ENCODE measurements at regions not wholly inside any gene's neighbourhood (a gene's known extent, or its start where the extent isn't known, plus 50 kb on each side); places are given as distances from the start of the nearest gene placed in this dataset.
"Not testable (repeated sequence)": the region's sequence is repeated elsewhere in the genome, so short reads cannot be mapped to it uniquely, and the experiment has no call there.

DNA sequence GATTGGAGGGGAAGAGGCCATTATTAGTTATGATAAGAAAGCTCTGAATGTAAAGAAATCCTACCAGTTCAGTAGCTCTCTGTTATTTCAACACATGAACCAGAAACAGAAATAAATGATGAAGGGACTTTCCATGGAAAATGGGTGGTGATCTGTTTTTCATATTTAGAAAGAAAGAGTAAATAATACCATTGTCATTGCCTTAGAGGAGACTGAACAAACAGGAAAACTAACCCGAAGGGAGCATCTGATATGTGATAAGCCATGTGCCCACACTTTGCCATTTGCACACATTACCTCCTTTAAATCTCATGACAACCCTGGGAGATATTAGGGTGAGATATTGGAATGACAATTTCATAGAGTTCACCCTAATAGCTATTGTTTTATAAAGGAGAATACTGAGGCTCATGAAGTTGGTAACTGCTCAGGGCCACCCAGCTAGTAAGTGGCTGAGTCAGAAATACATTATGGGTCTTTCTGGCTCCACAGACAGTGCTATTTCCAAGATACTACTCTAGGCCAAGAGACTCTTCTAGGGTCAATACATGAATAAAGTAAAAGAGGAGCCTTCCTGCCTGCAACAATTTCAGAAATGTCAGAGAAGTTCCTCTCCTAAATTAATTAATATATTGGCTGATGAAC is 111.0 kb upstream of the SLIT3 start:
- DNase-seq, result no peak

DNA sequence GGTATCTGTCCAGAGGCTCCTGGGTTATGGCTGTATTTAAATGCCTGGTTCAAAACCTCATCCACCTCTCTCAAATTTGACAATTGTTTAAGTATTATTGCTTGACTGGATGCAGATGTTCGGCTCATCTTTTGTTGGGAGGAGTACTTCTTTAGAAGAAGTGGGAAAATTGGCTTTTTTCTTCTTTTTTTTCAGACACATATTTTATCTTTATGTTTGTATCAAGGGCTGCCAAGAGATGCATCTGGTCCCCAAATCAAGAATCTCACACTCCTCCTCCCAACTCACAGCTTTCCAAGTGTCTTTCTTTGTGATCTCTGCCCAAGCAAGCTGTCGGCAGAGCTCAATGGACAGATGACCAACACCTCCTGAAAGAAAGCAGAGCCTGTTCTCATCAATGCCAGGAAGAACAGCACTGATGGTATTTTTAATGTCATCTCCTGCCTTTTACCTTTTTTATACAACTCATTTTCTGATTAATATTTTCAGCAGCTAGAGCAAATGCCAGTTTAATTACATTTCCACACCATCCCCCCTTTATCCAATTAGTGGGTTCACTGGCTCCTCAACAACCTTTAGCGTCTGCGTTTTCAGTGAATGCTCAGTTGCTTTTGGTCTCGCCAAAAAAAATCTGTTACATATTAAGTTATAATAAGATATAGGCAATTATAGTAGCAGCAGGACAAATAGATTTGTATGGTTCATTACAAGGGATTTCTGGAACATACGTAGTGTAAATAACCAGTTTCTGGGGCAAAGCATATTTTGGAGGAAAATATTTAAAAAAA is 110.3 kb upstream of the SLIT3 start:
- DNase-seq, result no peak

DNA sequence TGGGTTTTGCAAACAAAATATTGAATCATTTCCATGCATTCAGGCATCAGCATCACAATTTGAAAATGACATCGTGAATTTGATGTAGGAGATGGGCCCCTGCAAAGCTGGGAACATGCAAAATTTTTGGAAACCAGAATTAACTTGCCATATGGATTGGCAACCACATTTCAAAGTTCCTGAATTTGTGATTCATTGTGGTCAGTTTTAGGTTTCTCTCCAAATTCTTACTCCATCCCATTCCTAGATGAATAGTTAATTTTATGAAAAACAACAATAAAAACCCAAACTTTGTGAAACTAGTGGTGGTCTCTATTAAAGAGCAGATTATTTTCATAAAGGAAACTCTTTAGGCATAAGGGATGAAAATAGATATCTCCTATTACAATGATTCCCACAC is 107.8 kb upstream of the SLIT3 start:
- DNase-seq, result no peak

DNA sequence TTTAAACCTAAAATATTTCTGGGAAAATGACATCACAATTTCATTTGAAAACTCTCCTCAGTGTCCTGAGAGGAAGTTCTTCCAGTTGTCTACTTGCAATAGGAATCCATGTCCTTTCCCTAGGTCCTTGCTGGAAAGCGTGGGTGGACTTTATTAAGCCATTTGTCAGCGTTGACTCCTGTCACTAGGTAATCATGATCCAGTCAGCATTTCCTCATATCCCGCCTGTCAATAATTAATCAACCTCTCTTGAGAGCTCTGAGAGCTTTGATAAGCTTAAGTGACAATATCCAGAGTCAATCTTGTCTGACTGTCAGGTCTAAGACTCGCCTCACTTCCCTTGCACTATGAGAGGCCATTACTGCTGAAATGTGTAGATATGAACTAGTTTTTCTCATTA is 107.2 kb upstream of the SLIT3 start:
- DNase-seq, result no peak

DNA sequence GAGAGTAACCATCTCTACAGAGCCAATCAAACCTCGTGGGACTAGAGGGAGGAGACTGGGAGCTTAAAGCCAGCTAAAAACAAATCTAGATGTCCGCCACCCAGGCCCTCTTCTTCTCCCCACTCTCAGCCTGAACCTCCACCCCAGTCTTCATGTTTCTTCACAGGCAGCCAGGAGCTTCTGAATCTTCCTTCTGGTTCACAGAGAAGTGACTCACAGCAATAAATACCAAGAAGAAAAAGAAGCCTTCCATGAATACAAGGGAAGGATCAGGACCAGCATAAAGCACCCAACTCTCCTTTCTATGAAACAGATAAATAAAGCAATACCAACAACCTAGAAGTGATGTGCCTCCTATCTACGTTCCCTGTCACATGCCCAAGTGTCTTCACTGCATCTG is 103.3 kb upstream of the SLIT3 start:
- DNase-seq, result no peak

- no peak for DNase-seq
Measured at GRCh38 chr5:169398515-169398914, 97.6 kb upstream of the SLIT3 start.

GRCh38 chr5:169395136-169395535 is 94.2 kb upstream of the SLIT3 start:
- no peak for DNase-seq

DNA sequence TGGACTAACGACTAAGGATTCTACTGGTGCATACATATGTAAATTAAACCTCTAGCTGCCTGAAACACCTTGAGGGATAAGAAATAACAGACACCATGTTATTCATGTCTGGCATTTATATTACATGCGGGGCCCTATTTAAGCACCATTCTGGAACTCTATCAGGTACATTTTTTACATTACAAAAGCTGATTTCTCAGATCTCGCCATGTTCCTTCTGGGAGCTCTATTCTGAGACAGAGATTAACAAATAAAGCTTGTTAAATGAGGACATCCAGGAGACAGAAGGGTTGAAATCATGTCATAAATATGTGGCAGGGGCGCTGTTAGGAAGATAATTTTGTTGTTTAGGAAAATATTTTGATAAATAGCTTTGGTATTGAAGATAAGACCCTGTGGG is 93.4 kb upstream of the SLIT3 start:
- DNase-seq, result no peak

- DNase-seq, result no peak
Measured at GRCh38 chr5:169393907-169394306, 93.0 kb upstream of the SLIT3 start.

DNA sequence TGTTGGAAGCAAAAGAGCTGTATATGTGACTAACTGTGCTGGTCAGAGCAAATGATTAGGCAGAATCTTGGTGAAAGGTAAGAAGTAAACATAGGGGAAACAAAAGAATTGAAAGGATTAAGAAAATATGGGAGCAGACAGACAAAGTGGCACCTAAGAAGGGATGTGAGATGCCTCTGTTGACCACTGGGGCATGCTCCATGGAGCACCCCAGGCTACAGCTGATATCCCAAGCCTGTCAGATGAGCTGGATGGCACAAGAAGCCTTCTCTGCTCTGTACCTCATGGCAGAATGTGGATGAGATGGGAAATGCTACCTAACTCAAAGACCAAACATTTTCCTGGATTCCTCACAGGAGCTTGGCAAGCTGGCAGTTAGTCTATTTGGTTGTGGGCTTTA is 89.3 kb upstream of the SLIT3 start:
- DNase-seq, result no peak

DNA sequence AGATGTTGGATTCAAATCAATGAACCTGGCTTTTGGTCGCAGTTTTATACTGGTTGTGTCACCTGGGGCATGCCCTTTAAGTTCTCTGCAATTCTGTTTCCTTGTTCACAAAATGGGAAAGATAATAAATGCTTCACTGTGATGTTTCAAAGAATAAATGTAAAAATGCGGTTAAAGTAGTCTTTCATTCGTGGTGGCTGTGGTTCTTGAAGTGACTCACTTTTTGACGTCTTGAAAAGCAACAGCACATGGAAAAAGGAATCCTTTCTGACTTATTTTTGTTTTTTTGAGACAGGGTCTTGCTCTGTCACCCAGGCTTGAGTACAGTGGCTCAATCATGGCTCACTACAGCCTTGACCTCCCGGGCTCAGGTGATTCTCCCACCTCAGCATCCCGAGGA is 88.4 kb upstream of the SLIT3 start:
- no peak for DNase-seq

DNA sequence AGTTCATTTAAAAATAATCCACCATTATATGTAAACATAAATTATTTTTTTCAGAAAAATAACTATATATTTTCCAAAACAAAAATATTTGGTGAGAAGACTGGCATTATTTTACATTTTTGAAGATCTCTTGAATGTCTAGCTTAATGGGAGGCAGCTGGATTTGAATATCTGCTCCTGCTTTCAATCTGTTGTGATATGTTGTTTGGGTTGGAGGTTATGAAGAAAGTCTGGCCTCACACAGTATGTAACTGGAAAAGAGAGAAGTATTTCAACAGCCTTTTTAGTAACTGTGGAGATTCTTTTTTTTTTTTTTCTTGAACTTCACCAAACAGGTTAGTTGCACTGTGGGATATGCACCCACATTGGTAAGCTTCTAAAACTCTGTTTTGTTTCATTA is 84.7 kb upstream of the SLIT3 start:
- DNase-seq, result no peak

- no peak for DNase-seq
Measured at GRCh38 chr5:169384661-169385060, 83.7 kb upstream of the SLIT3 start.

DNA sequence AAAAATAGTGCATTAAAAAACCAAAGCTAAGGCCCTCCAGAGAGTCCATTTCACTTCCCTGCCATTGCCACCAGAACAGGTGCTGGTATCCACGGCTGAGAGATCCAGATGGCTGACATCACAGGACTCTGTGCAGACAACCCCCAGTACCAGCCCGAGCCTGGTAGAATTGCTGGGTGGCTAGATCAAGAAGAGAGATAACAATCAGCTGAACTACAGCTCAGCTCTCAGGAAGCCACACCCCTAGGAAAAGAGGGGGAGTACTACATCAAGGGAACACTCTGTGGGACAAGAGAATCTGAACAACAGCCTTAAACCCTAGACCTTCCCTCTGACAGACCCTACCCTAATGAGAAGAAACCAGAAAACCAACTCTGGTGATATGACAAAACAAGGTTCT is 73.8 kb upstream of the SLIT3 start:
- DNase-seq, result no peak

- no peak for DNase-seq
Measured at GRCh38 chr5:169374111-169374510, 73.2 kb upstream of the SLIT3 start.

GRCh38 chr5:169371801-169372200 is 70.9 kb upstream of the SLIT3 start:
- DNase-seq, result not testable (repeated sequence)

GRCh38 chr5:169369130-169369529 is 68.2 kb upstream of the SLIT3 start:
- no peak for DNase-seq

DNA sequence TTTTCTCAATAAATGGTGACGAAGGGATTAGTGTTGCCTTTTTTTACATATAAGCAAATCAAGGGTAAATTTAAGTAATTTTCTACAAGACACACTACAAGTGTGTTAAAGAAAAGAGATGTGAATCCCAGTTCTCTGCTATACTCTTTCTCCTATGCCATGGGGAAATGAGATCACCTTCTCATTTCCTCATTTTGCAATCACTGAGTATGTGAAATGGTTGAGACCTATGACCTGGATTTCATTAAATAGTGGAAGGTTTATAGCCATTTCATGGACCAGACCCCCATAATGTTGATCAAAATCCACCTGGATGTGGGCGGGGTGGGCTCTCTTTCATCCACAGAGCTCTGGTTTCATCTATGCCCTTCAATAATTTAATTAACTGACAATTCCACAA is 66.9 kb upstream of the SLIT3 start:
- no peak for DNase-seq

- no peak for DNase-seq
Measured at GRCh38 chr5:169357291-169357690, 56.4 kb upstream of the SLIT3 start.

DNA sequence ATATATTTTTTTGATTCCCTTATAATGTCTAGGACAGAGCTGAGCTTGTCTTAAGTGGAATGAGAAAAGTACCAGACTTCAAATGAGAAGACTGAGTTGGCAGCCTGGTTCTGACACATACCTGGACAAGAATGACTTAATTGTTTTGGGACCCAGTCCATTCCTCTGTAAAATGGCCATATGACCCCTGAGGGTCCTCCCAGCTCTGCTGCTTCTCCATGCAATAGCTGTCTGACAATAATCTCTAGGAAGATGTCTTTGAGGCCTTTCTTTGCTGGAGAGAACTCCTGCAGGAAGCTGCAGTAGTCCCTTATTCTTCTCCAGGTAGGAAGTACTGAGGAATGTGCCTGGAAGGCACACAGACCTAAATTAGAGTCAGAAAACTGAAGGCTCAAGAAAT is 55.9 kb upstream of the SLIT3 start:
- no peak for DNase-seq

- no peak for DNase-seq
Measured at GRCh38 chr5:169356181-169356580, 55.2 kb upstream of the SLIT3 start.

DNA sequence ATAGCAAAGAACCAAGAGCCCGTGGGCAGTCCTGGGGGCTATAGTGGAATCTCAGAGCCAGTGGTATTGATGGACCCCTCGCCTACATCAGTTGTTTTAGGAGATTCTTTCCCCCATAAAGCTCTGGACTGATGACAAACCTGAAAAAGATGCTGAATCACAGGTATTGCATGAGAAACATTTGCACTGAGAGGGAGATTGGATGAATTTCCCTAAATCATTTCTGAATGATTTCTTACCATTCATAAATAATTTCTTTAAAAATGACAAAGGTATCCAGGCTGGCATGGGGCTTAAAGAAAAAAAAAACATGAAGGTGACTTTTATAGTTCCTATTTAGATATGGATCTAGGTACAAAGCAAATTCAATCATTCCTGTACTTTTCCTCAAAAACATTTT is 54.0 kb upstream of the SLIT3 start:
- no peak for DNase-seq

DNA sequence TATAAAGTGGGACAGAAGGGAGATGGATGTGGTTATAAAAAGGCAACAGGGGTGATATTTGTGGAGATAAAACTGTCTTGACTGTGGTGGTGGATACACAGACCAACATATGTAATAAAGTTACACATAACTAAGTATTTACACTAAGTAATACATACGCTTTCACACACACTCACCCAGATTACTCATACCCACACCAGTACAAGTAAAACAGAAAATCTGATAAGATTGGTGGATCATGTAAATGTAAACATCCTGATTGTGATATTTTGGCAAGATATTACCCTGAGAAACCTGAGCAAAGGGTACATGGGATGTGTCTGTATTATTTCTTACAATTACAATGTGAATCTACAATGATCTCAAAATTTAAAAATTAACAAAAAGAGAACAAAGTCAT is 53.3 kb upstream of the SLIT3 start:
- no peak for DNase-seq

DNA sequence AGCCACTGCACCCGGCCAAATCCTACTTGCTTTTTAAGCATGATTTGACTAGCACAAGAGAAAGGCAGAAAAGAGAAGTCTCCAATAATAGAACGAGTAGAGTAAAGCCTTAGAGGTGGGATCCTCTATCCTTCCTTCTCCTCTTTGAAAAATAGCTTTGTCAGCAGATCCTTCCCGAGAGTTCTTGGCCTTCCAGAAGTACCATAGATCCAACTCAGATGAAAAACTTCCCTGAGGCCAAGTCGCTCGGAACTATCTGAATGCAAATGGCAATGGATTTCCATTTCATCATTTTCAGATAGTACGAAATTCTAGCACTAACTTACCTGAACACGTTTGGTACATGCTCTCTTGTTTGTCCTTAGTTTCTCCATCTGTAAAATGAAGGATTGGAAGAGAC is 52.0 kb upstream of the SLIT3 start:
- DNase-seq, result no peak

- DNase-seq, result no peak
Measured at GRCh38 chr5:169351721-169352120, 50.8 kb upstream of the SLIT3 start.
